Mesenchymal stem cell (in vitro differentiated cells and primary cell): ENCODE measurements at regions not wholly inside any gene's neighbourhood (a gene's known extent, or its start where the extent isn't known, plus 50 kb on each side); places are given as distances from the start of the nearest gene placed in this dataset.

Source experiments
- DNase-seq: peaks from one replicate; pipeline ENCODE4 v3.0.0-alpha.2; 2013
- H2AFZ ChIP-seq: one replicate; pipeline ENCODE4 v1.6.1; 2013; ENCODE audit warnings: low read depth, mild to moderate bottlenecking, control low read depth, inconsistent platforms, low read length, moderate library complexity
- H2AK5ac ChIP-seq: 2 replicates; pipeline ENCODE4 v1.6.1; 2013; ENCODE audit warnings: low read length, moderate library complexity, mild to moderate bottlenecking, inconsistent platforms; ENCODE audit not compliant: severe bottlenecking
- H2BK120ac ChIP-seq: one replicate; pipeline ENCODE4 v1.6.1; 2013; ENCODE audit warnings: low read depth, mild to moderate bottlenecking, inconsistent platforms, low read length, moderate library complexity
- H2BK12ac ChIP-seq, 2 experiments: one replicate each; pipeline ENCODE4 v1.6.1; 2013; ENCODE audit warnings: inconsistent platforms in 2 of 2, low read length in 2 of 2, mild to moderate bottlenecking in 2 of 2, moderate library complexity in 2 of 2, control low read depth in 1 of 2
- H2BK15ac ChIP-seq: one replicate; pipeline ENCODE4 v1.6.1; 2013; ENCODE audit warnings: mild to moderate bottlenecking, low read depth, inconsistent platforms; ENCODE audit not compliant: poor library complexity, severe bottlenecking
- H2BK5ac ChIP-seq: 2 replicates; pipeline ENCODE4 v1.6.1; 2013; ENCODE audit warnings: low read depth, mild to moderate bottlenecking, low read length, control low read depth, inconsistent platforms; ENCODE audit not compliant: poor library complexity, severe bottlenecking
- H3K14ac ChIP-seq, 2 experiments: one replicate each; pipeline ENCODE4 v1.6.1; 2013; ENCODE audit warnings: inconsistent platforms in 2 of 2, low read length in 2 of 2, control low read depth in 1 of 2, mild to moderate bottlenecking in 1 of 2, moderate library complexity in 1 of 2
- H3K18ac ChIP-seq, 2 experiments: one replicate each; pipeline ENCODE4 v1.6.1; 2013; ENCODE audit warnings: inconsistent platforms in 2 of 2, low read length in 2 of 2, control low read depth in 1 of 2, low read depth in 1 of 2, mild to moderate bottlenecking in 1 of 2
- H3K23ac ChIP-seq, 2 experiments: one replicate each; pipeline ENCODE4 v1.6.1; 2013; ENCODE audit warnings: inconsistent platforms in 2 of 2, low read length in 2 of 2, mild to moderate bottlenecking in 2 of 2, moderate library complexity in 2 of 2, control low read depth in 1 of 2
- H3K27ac ChIP-seq: 2 replicates; pipeline ENCODE4 v1.5.1; 2013; ENCODE audit warnings: mild to moderate bottlenecking, moderate library complexity, low read length, control low read depth, inconsistent platforms; ENCODE audit not compliant: poor library complexity, severe bottlenecking
- H3K27me3 ChIP-seq, 2 experiments: 2 replicates each; pipeline versions ENCODE4 v1.6.1 to v1.7.0; 2013; ENCODE audit warnings: low read length in 2 of 2, mild to moderate bottlenecking in 2 of 2, moderate library complexity in 2 of 2, control low read depth in 1 of 2, inconsistent platforms in 1 of 2; ENCODE audit not compliant: control insufficient read depth in 1 of 2, insufficient read depth in 1 of 2
- H3K36me3 ChIP-seq, 2 experiments: 2 replicates each; pipeline versions ENCODE4 v1.6.1 to v1.7.0; 2013; ENCODE audit warnings: low read length in 2 of 2, control low read depth in 1 of 2, inconsistent platforms in 1 of 2, low read depth in 1 of 2, mild to moderate bottlenecking in 1 of 2; ENCODE audit not compliant: insufficient read depth in 2 of 2, control insufficient read depth in 1 of 2
- H3K4ac ChIP-seq, 2 experiments: one replicate each; pipeline ENCODE4 v1.6.1; 2013; ENCODE audit warnings: inconsistent platforms in 2 of 2, low read length in 2 of 2, mild to moderate bottlenecking in 2 of 2, moderate library complexity in 2 of 2, control low read depth in 1 of 2, low read depth in 1 of 2
- H3K4me1 ChIP-seq: 2 replicates; pipeline ENCODE4 v1.6.1; 2013; ENCODE audit warnings: low read depth, low read length, control low read depth; ENCODE audit not compliant: control insufficient read depth, insufficient read depth
- H3K4me2 ChIP-seq: 2 replicates; pipeline ENCODE4 v1.6.1; 2013; ENCODE audit warnings: low read length, mild to moderate bottlenecking, inconsistent platforms; ENCODE audit not compliant: poor library complexity, severe bottlenecking
- H3K4me3 ChIP-seq, 2 experiments: 2 replicates each; pipeline versions ENCODE4 v1.5.1 to v1.7.0; 2013; ENCODE audit warnings: low read length in 2 of 2, mild to moderate bottlenecking in 2 of 2, control low read depth in 1 of 2, low read depth in 1 of 2; ENCODE audit not compliant: insufficient read depth in 1 of 2
- H3K79me1 ChIP-seq: replicated peaks from 2 replicates; pipeline ENCODE4 v1.6.1; 2013; ENCODE audit warnings: mild to moderate bottlenecking, control low read depth, low read length, inconsistent platforms; ENCODE audit not compliant: poor library complexity, severe bottlenecking
- H3K9ac ChIP-seq: 2 replicates; pipeline ENCODE4 v1.7.0; 2013; ENCODE audit warnings: mild to moderate bottlenecking, low read length, moderate library complexity
- H3K9me3 ChIP-seq: 2 replicates; pipeline ENCODE4 v1.7.0; 2013; ENCODE audit warnings: mild to moderate bottlenecking, low read length; ENCODE audit not compliant: control insufficient read depth
- H4K8ac ChIP-seq: one replicate; pipeline ENCODE4 v1.6.1; 2013; ENCODE audit warnings: inconsistent platforms, mild to moderate bottlenecking, low read length, moderate library complexity
- H4K91ac ChIP-seq: one replicate; pipeline ENCODE4 v1.6.1; 2013; ENCODE audit warnings: mild to moderate bottlenecking, low read length, inconsistent platforms
- WGBS: methylation state at CpG from one replicate; pipeline ENCODE4 v1.1.7; 2013; ENCODE audit warnings: mixed read lengths; 5-methylcytosine and 5-hydroxymethylcytosine counted together

GRCh38 chr5:118491351-118491750 lies 497.0 kb downstream of the DTWD2 start:
- no peak overlapping the region for H4K91ac ChIP-seq
- H4K8ac ChIP-seq, result no peak overlapping the region
- H3K4me3 ChIP-seq, result no peak overlapping the region
- H3K9me3 ChIP-seq, result no peaks in the 10 kb centered on the region
- H3K79me1 ChIP-seq, result no peaks in the 10 kb centered on the region
- WGBS, result no CpG with 5 or more reads among the region's 1 CpG
- H2BK15ac ChIP-seq, result no peak overlapping the region
- H3K27ac ChIP-seq, result no peak overlapping the region
- no peak overlapping the region for H2AK5ac ChIP-seq
- no peak overlapping the region for H3K4ac ChIP-seq
- H2BK120ac ChIP-seq, result no peak overlapping the region
- no peak overlapping the region for H3K4me2 ChIP-seq
- H3K27me3 ChIP-seq, result no peaks in the 10 kb centered on the region
- H2BK12ac ChIP-seq, result no peak overlapping the region
- H3K9ac ChIP-seq, result no peak overlapping the region
- H2BK5ac ChIP-seq, result no peak overlapping the region
- DNase-seq, result no peak
- no peak overlapping the region for H2AFZ ChIP-seq
- no peak overlapping the region for H3K14ac ChIP-seq
- H3K4me1 ChIP-seq, result no peaks in the 10 kb centered on the region
- no peak overlapping the region for H3K23ac ChIP-seq
- H3K36me3 ChIP-seq, result no peaks in the 10 kb centered on the region
- no peak overlapping the region for H3K18ac ChIP-seq

- H3K4ac ChIP-seq, result no peak overlapping the region
- no peaks in the 10 kb centered on the region for H3K9me3 ChIP-seq
- no peak overlapping the region for H3K14ac ChIP-seq
- no peak overlapping the region for H2BK120ac ChIP-seq
- DNase-seq, result no peak
- no peak overlapping the region for H3K23ac ChIP-seq
- no peak overlapping the region for H3K9ac ChIP-seq
- H3K4me3 ChIP-seq, result no peak overlapping the region
- WGBS, result 42% methylated on average over 3 of the region's 3 CpGs
- no peaks in the 10 kb centered on the region for H3K4me1 ChIP-seq
- no peak overlapping the region for H2AFZ ChIP-seq
- H2BK5ac ChIP-seq, result no peak overlapping the region
- H2AK5ac ChIP-seq, result no peak overlapping the region
- H3K18ac ChIP-seq, result no peak overlapping the region
- H3K27me3 ChIP-seq, result no peaks in the 10 kb centered on the region
- no peak overlapping the region for H4K8ac ChIP-seq
- H3K27ac ChIP-seq, result no peak overlapping the region
- H3K79me1 ChIP-seq, result no peaks in the 10 kb centered on the region
- H3K36me3 ChIP-seq, result no peaks in the 10 kb centered on the region
- H3K4me2 ChIP-seq, result no peak overlapping the region
- no peak overlapping the region for H2BK12ac ChIP-seq
- H2BK15ac ChIP-seq, result no peak overlapping the region
- H4K91ac ChIP-seq, result no peak overlapping the region
Measured at GRCh38 chr5:118486647-118487225, 501.6 kb downstream of the DTWD2 start.

- Histone ChIP-seq H4K8ac (no peak overlapping the region), H3K9me3 (peaks cover 11% of the 10 kb centered on the region), H3K27ac (no peak overlapping the region), H2AFZ (no peak overlapping the region), H2AK5ac (no peak overlapping the region), H3K36me3 (no peaks in the 10 kb centered on the region), H2BK5ac (no peak overlapping the region), H2BK15ac (no peak overlapping the region), H3K14ac (no peak overlapping the region), H3K4ac (no peak overlapping the region), H2BK120ac (no peak overlapping the region), H3K4me1 (no peaks in the 10 kb centered on the region), H3K4me2 (no peak overlapping the region), H4K91ac (no peak overlapping the region), H3K9ac (no peak overlapping the region), H3K27me3 (no peaks in the 10 kb centered on the region), H3K79me1 (no peaks in the 10 kb centered on the region), H3K4me3 (no peak overlapping the region), H3K23ac (no peak overlapping the region), H2BK12ac (no peak overlapping the region), H3K18ac (no peak overlapping the region)
- WGBS, result 95% methylated on average over 2 of the region's 2 CpGs
- DNase-seq, result no peak
Measured at GRCh38 chr5:118479285-118479684, 509.1 kb downstream of the DTWD2 start.

GRCh38 chr5:118478852-118479251 lies 509.5 kb downstream of the DTWD2 start:
- Histone ChIP-seq H3K27me3 (no peaks in the 10 kb centered on the region), H2BK15ac (no peak overlapping the region), H3K79me1 (no peaks in the 10 kb centered on the region), H4K8ac (no peak overlapping the region), H3K23ac (no peak overlapping the region), H3K36me3 (no peaks in the 10 kb centered on the region), H3K14ac (no peak overlapping the region), H2BK5ac (no peak overlapping the region), H3K18ac (no peak overlapping the region), H3K4ac (no peak overlapping the region), H2AFZ (no peak overlapping the region), H3K9ac (no peak overlapping the region), H2BK120ac (no peak overlapping the region), H3K4me1 (no peaks in the 10 kb centered on the region), H4K91ac (no peak overlapping the region), H3K27ac (no peak overlapping the region), H2AK5ac (no peak overlapping the region), H2BK12ac (no peak overlapping the region), H3K9me3 (peaks cover 11% of the 10 kb centered on the region), H3K4me3 (no peak overlapping the region), H3K4me2 (no peak overlapping the region)
- WGBS, result 86% methylated on average over 8 of the region's 8 CpGs
- no peak for DNase-seq
